Prostate gland (tissue), 2 donors: ENCODE measurements at regions not wholly inside any gene's neighbourhood (a gene's known extent, or its start where the extent isn't known, plus 50 kb on each side); places are given as distances from the start of the nearest gene placed in this dataset.

Experiments used
- DNase-seq: peaks from one replicate; pipeline ENCODE4 v3.0.0-alpha.2; 2019; ENCODE audit warnings: low spot score
- H3K27ac ChIP-seq, 2 donors: fragments of 200-600 bp; sonication (generic); 2 replicates each; pipeline ENCODE4 v1.5.1; 2017 to 2019
- H3K27me3 ChIP-seq: fragments of 200-600 bp; sonication (generic); replicated peaks from 2 replicates; pipeline ENCODE4 v1.5.1; 2019; ENCODE audit not compliant: insufficient read depth
- H3K36me3 ChIP-seq, 2 donors: fragments of 200-600 bp; sonication (generic); 1 replicate in 1 of 2; 2 replicates in 1 of 2; pipeline versions ENCODE4 v1.5.1 to v1.8.1; 2017 to 2019
- H3K4me1 ChIP-seq: fragments of 200-600 bp; sonication (generic); replicated peaks from 2 replicates; pipeline ENCODE4 v1.5.1; 2019
- H3K4me3 ChIP-seq, 2 donors: fragments of 200-600 bp; sonication (generic); 2 replicates each; pipeline ENCODE4 v1.5.1; 2017 to 2019
- H3K9me3 ChIP-seq: fragments of 200-600 bp; sonication (generic); 2 replicates; pipeline ENCODE4 v1.5.1; 2017
- CTCF ChIP-seq, 4 experiments: fragments of 200-600 bp in 2 of 4; fragments of 450-650 bp in 2 of 4; sonication (generic) in 2 of 4; IDR thresholded peaks; 1 replicate in 3 of 4; 2 replicates in 1 of 4; pipeline ENCODE4 v1.5.1; 2016 to 2019; ENCODE audit warnings: antibody characterized with exemption in 4 of 4, mild to moderate bottlenecking in 2 of 4, moderate library complexity in 2 of 4
- POLR2A ChIP-seq: fragments of 450-650 bp; IDR thresholded peaks from one replicate; pipeline ENCODE4 v1.6.1; 2016; ENCODE audit warnings: antibody characterized with exemption, mild to moderate bottlenecking
- POLR2AphosphoS5 ChIP-seq: sonication (generic); formaldehyde crosslinking; IDR thresholded peaks from one replicate; pipeline ENCODE4 v1.6.1; 2017; ENCODE audit warnings: antibody characterized with exemption
- WGBS: methylation state at CpG from one replicate; pipeline ENCODE4 v1.1.5; 2018; 5-methylcytosine and 5-hydroxymethylcytosine counted together
- intact Hi-C: fragments of 100-400 bp; cut with DNase I; formaldehyde crosslinking; loops from one replicate; pipeline ENCODE4 v1.14.2; 2022

GRCh38 chr22:49042877-49043859 lies 784.5 kb downstream of the BRD1 start:
- WGBS = 68% methylated on average over 28 of the region's 28 CpGs
- Histone ChIP-seq H3K4me3 (no peak overlapping the region), H3K36me3 (no peaks in the 10 kb centered on the region), H3K4me1 (no peaks in the 10 kb centered on the region), H3K27me3 (peaks cover 7% of the 10 kb centered on the region), H3K9me3 (no peaks in the 10 kb centered on the region), H3K27ac (no peak overlapping the region)
- no peak for DNase-seq
- no peak for TF ChIP-seq POLR2AphosphoS5
- TF ChIP-seq POLR2A = no peak
- no peak for TF ChIP-seq CTCF (IDR thresholded peaks at IDR 0.05)
- intact Hi-C loops = no loop called here

GRCh38 chr22:49042066-49042465 lies 785.6 kb downstream of the BRD1 start:
- H3K27ac ChIP-seq = no peak overlapping the region
- no peaks in the 10 kb centered on the region for H3K9me3 ChIP-seq
- peaks cover 7% of the 10 kb centered on the region for H3K27me3 ChIP-seq
- no peaks in the 10 kb centered on the region for H3K4me1 ChIP-seq
- TF ChIP-seq POLR2A = no peak
- no peak for TF ChIP-seq CTCF (IDR thresholded peaks at IDR 0.05)
- no peak for TF ChIP-seq POLR2AphosphoS5
- 80% methylated on average over 6 of the region's 6 CpGs for WGBS
- DNase-seq = no peak
- H3K36me3 ChIP-seq = no peaks in the 10 kb centered on the region
- intact Hi-C loops = no loop called here
- no peak overlapping the region for H3K4me3 ChIP-seq

GRCh38 chr22:49040754-49041467 lies 786.8 kb downstream of the BRD1 start:
- no peak for DNase-seq
- Histone ChIP-seq H3K4me3 (no peak overlapping the region), H3K36me3 (no peaks in the 10 kb centered on the region), H3K27ac (no peak overlapping the region), H3K4me1 (no peaks in the 10 kb centered on the region), H3K9me3 (no peaks in the 10 kb centered on the region), H3K27me3 (peaks cover 3% of the 10 kb centered on the region)
- no peak for TF ChIP-seq CTCF (IDR thresholded peaks at IDR 0.05)
- TF ChIP-seq POLR2A = no peak
- TF ChIP-seq POLR2AphosphoS5 = no peak
- WGBS = 78% methylated on average over 20 of the region's 20 CpGs
- intact Hi-C loops = no loop called here

GRCh38 chr22:49040111-49040510 lies 787.6 kb downstream of the BRD1 start:
- Histone ChIP-seq H3K9me3 (no peaks in the 10 kb centered on the region), H3K36me3 (no peaks in the 10 kb centered on the region), H3K27ac (no peak overlapping the region), H3K27me3 (peaks cover 3% of the 10 kb centered on the region), H3K4me3 (no peak overlapping the region), H3K4me1 (no peaks in the 10 kb centered on the region)
- intact Hi-C loops = no loop called here
- DNase-seq = no peak
- WGBS = 47% methylated on average over 8 of the region's 8 CpGs
- TF ChIP-seq POLR2A = no peak
- no peak for TF ChIP-seq POLR2AphosphoS5
- no peak for TF ChIP-seq CTCF (IDR thresholded peaks at IDR 0.05)
